ENCODE measurements at regions not wholly inside any gene's neighbourhood (a gene's known extent, or its start where the extent isn't known, plus 50 kb on each side); places are given as distances from the start of the nearest gene placed in this dataset.

DNA sequence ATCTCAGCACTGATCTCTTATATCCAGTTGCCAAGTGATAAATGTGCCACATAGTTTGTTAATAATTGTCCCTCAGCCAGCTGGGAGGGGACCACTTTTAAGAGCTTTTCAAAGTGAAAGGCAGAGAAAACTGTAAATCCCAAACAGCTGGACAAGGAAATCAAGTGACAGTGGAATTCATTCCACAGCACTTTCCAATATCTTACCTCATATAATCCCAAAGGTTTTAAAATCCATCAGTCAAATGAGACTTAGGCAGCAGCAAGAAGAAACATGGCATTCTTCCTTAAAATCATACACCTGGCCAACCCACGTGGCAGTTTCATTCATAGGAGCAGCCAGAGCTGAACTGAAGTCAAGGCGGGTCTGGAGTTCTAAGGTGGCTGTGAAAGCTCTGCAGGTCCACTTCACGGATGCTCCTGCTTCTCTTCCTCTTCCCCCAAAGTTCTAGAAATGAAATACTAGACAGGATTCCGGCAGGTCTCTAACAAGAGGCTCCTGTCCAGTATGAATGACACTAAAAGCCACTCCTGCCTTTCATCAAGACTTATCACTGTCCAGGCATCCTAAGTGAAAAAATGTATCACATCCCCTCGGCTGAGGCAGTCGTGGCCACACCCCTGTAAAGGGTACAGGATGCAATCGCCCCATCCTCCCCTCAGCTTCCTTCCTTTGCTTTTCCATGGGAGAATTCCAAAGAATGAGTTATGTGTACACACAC is 190.4 kb upstream of the STK17B start:
- TF ChIP-seq EZH2 (IDR thresholded peaks at IDR 0.05; ENCODE audit: borderline replicate concordance, insufficient read depth, low read depth, low read length, poor library complexity, severe bottlenecking), result no peak
- TF ChIP-seq, protein P1, sequence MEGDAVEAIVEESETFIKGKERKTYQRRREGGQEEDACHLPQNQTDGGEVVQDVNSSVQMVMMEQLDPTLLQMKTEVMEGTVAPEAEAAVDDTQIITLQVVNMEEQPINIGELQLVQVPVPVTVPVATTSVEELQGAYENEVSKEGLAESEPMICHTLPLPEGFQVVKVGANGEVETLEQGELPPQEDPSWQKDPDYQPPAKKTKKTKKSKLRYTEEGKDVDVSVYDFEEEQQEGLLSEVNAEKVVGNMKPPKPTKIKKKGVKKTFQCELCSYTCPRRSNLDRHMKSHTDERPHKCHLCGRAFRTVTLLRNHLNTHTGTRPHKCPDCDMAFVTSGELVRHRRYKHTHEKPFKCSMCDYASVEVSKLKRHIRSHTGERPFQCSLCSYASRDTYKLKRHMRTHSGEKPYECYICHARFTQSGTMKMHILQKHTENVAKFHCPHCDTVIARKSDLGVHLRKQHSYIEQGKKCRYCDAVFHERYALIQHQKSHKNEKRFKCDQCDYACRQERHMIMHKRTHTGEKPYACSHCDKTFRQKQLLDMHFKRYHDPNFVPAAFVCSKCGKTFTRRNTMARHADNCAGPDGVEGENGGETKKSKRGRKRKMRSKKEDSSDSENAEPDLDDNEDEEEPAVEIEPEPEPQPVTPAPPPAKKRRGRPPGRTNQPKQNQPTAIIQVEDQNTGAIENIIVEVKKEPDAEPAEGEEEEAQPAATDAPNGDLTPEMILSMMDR (IDR thresholded peaks at IDR 0.05), result no peak
